ENCODE measurements at regions not wholly inside any gene's neighbourhood (a gene's known extent, or its start where the extent isn't known, plus 50 kb on each side); places are given as distances from the start of the nearest gene placed in this dataset.
"Not testable (repeated sequence)": the region's sequence is repeated elsewhere in the genome, so short reads cannot be mapped to it uniquely, and the experiment has no call there.

GRCh38 chr13:90256746-90257145, 1090.7 kb upstream of the MIR17HG start:
- Histone ChIP-seq H3K4me3 (ENCODE audit: low read depth in 1 of 3, low read length in 3 of 3) (no peak overlapping the region), H3K27me3 (ENCODE audit: control insufficient read depth in 3 of 3, insufficient read depth in 3 of 3, low read length in 3 of 3) (no peaks in the 10 kb centered on the region), H3K4me1 (ENCODE audit: control insufficient read depth in 3 of 3, insufficient read depth in 2 of 3, low read depth in 1 of 3, low read length in 2 of 3) (no peaks in the 10 kb centered on the region), H3K36me3 (ENCODE audit: control insufficient read depth in 3 of 3, insufficient read depth in 2 of 3, low read depth in 1 of 3, low read length in 3 of 3) (no peaks in the 10 kb centered on the region), H3K9me3 (ENCODE audit: control insufficient read depth in 2 of 2, insufficient read depth in 1 of 2, low read depth in 1 of 2, low read length in 1 of 2) (peaks cover 0 to 8% of the 10 kb centered on the region in 2 donors), H3K27ac (ENCODE audit: low read depth in 1 of 3, low read length in 2 of 3) (no peak overlapping the region)
- FAIRE-seq (no peak), DNase-seq (no peak)
- WGBS, 3 donors: 77 to 85% (median 79%) methylated on average over 2 of the region's 2 CpGs

DNA sequence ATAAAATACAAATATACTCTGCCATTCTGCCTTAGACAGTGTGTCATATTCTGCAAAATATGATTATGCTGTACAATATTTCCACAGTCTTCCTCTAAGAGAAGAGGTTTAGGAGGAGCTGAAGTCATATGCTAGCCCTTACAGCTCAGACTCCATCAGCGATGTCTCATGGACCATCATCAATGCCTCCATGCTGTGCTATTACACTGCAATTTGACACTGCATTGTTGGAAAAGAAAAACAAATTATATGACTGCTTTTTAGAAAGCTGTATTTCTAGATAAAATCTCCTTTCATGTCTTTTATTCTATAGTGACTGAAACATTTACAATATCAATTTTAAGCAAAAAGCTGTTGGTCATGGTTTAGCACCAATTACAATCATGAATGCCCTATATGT, 1089.4 kb upstream of the MIR17HG start:
- Histone ChIP-seq H3K27ac (ENCODE audit: low read depth in 1 of 3, low read length in 2 of 3) (no peak overlapping the region), H3K36me3 (ENCODE audit: control insufficient read depth in 3 of 3, insufficient read depth in 2 of 3, low read depth in 1 of 3, low read length in 3 of 3) (no peaks in the 10 kb centered on the region), H3K4me3 (ENCODE audit: low read depth in 1 of 3, low read length in 3 of 3) (no peak overlapping the region), H3K4me1 (ENCODE audit: control insufficient read depth in 3 of 3, insufficient read depth in 2 of 3, low read depth in 1 of 3, low read length in 2 of 3) (no peaks in the 10 kb centered on the region), H3K9me3 (ENCODE audit: control insufficient read depth in 2 of 2, insufficient read depth in 1 of 2, low read depth in 1 of 2, low read length in 1 of 2) (peaks cover 0 to 3% of the 10 kb centered on the region in 2 donors), H3K27me3 (ENCODE audit: control insufficient read depth in 3 of 3, insufficient read depth in 3 of 3, low read length in 3 of 3) (no peaks in the 10 kb centered on the region)
- no peak for DNase-seq
- FAIRE-seq: no peak
- 92 to 100% (median 98%) methylated on average over 1 of the region's 1 CpG for WGBS, 3 donors

GRCh38 chr13:90261343-90261742, 1086.1 kb upstream of the MIR17HG start:
- Histone ChIP-seq H3K36me3 (ENCODE audit: control insufficient read depth in 3 of 3, insufficient read depth in 2 of 3, low read depth in 1 of 3, low read length in 3 of 3) (no peaks in the 10 kb centered on the region), H3K27me3 (ENCODE audit: control insufficient read depth in 3 of 3, insufficient read depth in 3 of 3, low read length in 3 of 3) (no peaks in the 10 kb centered on the region), H3K9me3 (ENCODE audit: control insufficient read depth in 2 of 2, insufficient read depth in 1 of 2, low read depth in 1 of 2, low read length in 1 of 2) (no peaks in the 10 kb centered on the region), H3K27ac (ENCODE audit: low read depth in 1 of 3, low read length in 2 of 3) (no peak overlapping the region), H3K4me1 (ENCODE audit: control insufficient read depth in 3 of 3, insufficient read depth in 2 of 3, low read depth in 1 of 3, low read length in 2 of 3) (no peaks in the 10 kb centered on the region), H3K4me3 (ENCODE audit: low read depth in 1 of 3, low read length in 3 of 3) (no peak overlapping the region)
- no peak for DNase-seq
- no peak for FAIRE-seq

DNA sequence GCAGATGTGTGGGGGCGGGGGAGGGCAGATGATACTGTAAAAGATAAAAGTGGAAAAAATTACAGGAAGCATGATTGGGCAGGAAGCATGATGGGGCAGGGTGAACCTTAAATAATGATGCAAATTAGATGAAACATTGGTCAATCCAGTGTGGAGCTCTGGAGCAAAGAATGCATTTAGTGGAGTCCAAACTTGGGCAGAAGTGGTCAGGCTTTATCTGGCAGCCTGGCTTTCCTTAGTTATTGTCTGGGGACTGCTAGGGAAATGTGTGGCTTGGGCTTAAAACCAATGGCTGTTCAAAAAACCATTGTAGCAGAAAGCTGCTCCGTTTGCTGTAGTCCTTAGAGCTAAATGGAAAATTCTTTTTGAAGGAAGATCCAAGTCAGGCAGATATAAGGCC, 1077.3 kb upstream of the MIR17HG start:
- 66 to 87% (median 80%) methylated on average over 2 of the region's 2 CpGs for WGBS, 3 donors
- H3K36me3 ChIP-seq (ENCODE audit: control insufficient read depth in 3 of 3, insufficient read depth in 2 of 3, low read depth in 1 of 3, low read length in 3 of 3): no peaks in the 10 kb centered on the region
- no peaks in the 10 kb centered on the region for H3K9me3 ChIP-seq (ENCODE audit: control insufficient read depth in 2 of 2, insufficient read depth in 1 of 2, low read depth in 1 of 2, low read length in 1 of 2)
- no peak overlapping the region for H3K27ac ChIP-seq (ENCODE audit: low read depth in 1 of 3, low read length in 2 of 3)
- DNase-seq (no peak), FAIRE-seq (no peak)
- H3K27me3 ChIP-seq (ENCODE audit: control insufficient read depth in 3 of 3, insufficient read depth in 3 of 3, low read length in 3 of 3): no peaks in the 10 kb centered on the region
- no peaks in the 10 kb centered on the region for H3K4me1 ChIP-seq (ENCODE audit: control insufficient read depth in 3 of 3, insufficient read depth in 2 of 3, low read depth in 1 of 3, low read length in 2 of 3)
- no peak overlapping the region for H3K4me3 ChIP-seq (ENCODE audit: low read depth in 1 of 3, low read length in 3 of 3)

DNA sequence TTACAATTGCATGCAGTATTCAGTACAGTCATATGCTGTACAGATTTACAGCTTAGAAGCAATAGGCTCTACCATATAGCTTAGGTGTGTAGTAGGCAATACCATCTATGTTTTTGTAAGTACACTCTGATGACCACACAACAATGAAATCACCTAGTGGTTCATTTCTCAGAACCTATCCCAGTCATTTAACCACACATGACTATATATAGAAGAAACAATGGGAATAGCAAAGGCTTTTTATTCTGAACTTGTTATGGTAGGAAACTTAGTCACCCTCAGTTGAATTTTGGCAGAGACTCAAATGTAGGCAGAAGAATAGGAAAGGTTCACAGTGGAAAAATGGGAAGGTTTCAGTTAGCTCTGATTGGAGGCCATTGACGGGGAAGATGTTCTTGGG, 1075.1 kb upstream of the MIR17HG start:
- FAIRE-seq: no peak
- Histone ChIP-seq H3K4me3 (ENCODE audit: low read depth in 1 of 3, low read length in 3 of 3) (no peak overlapping the region), H3K27ac (ENCODE audit: low read depth in 1 of 3, low read length in 2 of 3) (no peak overlapping the region), H3K9me3 (ENCODE audit: control insufficient read depth in 2 of 2, insufficient read depth in 1 of 2, low read depth in 1 of 2, low read length in 1 of 2) (no peaks in the 10 kb centered on the region), H3K4me1 (ENCODE audit: control insufficient read depth in 3 of 3, insufficient read depth in 2 of 3, low read depth in 1 of 3, low read length in 2 of 3) (no peaks in the 10 kb centered on the region), H3K27me3 (ENCODE audit: control insufficient read depth in 3 of 3, insufficient read depth in 3 of 3, low read length in 3 of 3) (no peaks in the 10 kb centered on the region), H3K36me3 (ENCODE audit: control insufficient read depth in 3 of 3, insufficient read depth in 2 of 3, low read depth in 1 of 3, low read length in 3 of 3) (no peaks in the 10 kb centered on the region)
- no peak for DNase-seq
- 91 to 93% (median 92%) methylated on average over 1 of the region's 1 CpG for WGBS, 3 donors

DNA sequence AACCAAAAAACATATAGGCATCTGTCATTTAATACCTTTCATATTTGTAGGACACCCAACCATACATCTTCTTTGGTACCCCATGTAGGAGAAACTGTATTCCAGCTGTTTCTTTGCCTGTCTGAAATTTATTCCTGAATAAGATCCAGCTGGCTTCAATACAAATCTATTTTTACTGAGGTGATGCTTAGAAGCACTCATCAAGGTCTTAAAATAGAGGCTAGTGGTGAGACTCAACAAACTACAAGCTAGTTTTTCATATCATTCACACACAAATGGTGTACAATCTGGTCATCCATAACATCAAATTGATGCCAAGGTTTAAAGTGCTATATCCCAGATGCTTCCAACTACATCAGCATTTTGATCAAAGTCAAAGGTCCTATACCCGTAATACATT, 1071.3 kb upstream of the MIR17HG start:
- H3K27ac ChIP-seq (ENCODE audit: low read depth in 1 of 3, low read length in 2 of 3): no peak overlapping the region
- no peaks in the 10 kb centered on the region for H3K27me3 ChIP-seq (ENCODE audit: control insufficient read depth in 3 of 3, insufficient read depth in 3 of 3, low read length in 3 of 3)
- no peaks in the 10 kb centered on the region for H3K9me3 ChIP-seq (ENCODE audit: control insufficient read depth in 2 of 2, insufficient read depth in 1 of 2, low read depth in 1 of 2, low read length in 1 of 2)
- no peaks in the 10 kb centered on the region for H3K4me1 ChIP-seq (ENCODE audit: control insufficient read depth in 3 of 3, insufficient read depth in 2 of 3, low read depth in 1 of 3, low read length in 2 of 3)
- WGBS, 3 donors: 28 to 69% (median 51%) methylated on average over 1 of the region's 1 CpG
- no peaks in the 10 kb centered on the region for H3K36me3 ChIP-seq (ENCODE audit: control insufficient read depth in 3 of 3, insufficient read depth in 2 of 3, low read depth in 1 of 3, low read length in 3 of 3)
- no peak overlapping the region for H3K4me3 ChIP-seq (ENCODE audit: low read depth in 1 of 3, low read length in 3 of 3)
- FAIRE-seq: no peak
- no peak for DNase-seq

GRCh38 chr13:90278231-90278630, 1069.3 kb upstream of the MIR17HG start:
- not testable (repeated sequence) for H3K4me1 ChIP-seq (ENCODE audit: control insufficient read depth in 3 of 3, insufficient read depth in 2 of 3, low read depth in 1 of 3, low read length in 2 of 3); DNase-seq; H3K4me3 ChIP-seq (ENCODE audit: low read depth in 1 of 3, low read length in 3 of 3); H3K27ac ChIP-seq (ENCODE audit: low read depth in 1 of 3, low read length in 2 of 3); H3K27me3 ChIP-seq (ENCODE audit: control insufficient read depth in 3 of 3, insufficient read depth in 3 of 3, low read length in 3 of 3); H3K9me3 ChIP-seq (ENCODE audit: control insufficient read depth in 2 of 2, insufficient read depth in 1 of 2, low read depth in 1 of 2, low read length in 1 of 2); FAIRE-seq; H3K36me3 ChIP-seq (ENCODE audit: control insufficient read depth in 3 of 3, insufficient read depth in 2 of 3, low read depth in 1 of 3, low read length in 3 of 3)
- 86 to 93% (median 87%) methylated on average over 3 of the region's 3 CpGs for WGBS, 3 donors

DNA sequence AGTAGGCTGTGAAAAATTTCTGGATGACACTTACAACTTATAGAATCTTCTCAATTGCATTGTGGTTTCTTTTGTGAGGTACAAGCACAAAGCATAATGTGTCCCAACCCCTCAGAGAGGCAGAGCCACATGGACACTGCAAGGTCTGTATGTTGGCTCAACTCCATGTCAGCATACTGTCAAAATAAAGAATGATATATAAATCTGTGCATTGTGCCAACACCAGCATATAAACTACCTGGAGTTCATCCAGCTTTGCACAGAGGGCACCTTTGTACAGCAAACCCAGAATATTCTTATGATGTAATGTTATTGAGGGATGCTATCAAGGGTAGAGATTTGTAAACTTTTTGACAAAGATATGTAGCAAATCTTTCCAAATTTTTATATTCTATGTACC, 1065.8 kb upstream of the MIR17HG start:
- DNase-seq (no peak), FAIRE-seq (no peak)
- no peak overlapping the region for H3K4me3 ChIP-seq (ENCODE audit: low read depth in 1 of 3, low read length in 3 of 3)
- H3K9me3 ChIP-seq (ENCODE audit: control insufficient read depth in 2 of 2, insufficient read depth in 1 of 2, low read depth in 1 of 2, low read length in 1 of 2): no peaks in the 10 kb centered on the region
- no peaks in the 10 kb centered on the region for H3K36me3 ChIP-seq (ENCODE audit: control insufficient read depth in 3 of 3, insufficient read depth in 2 of 3, low read depth in 1 of 3, low read length in 3 of 3)
- no peak overlapping the region for H3K27ac ChIP-seq (ENCODE audit: low read depth in 1 of 3, low read length in 2 of 3)
- H3K4me1 ChIP-seq (ENCODE audit: control insufficient read depth in 3 of 3, insufficient read depth in 2 of 3, low read depth in 1 of 3, low read length in 2 of 3): no peaks in the 10 kb centered on the region
- no peaks in the 10 kb centered on the region for H3K27me3 ChIP-seq (ENCODE audit: control insufficient read depth in 3 of 3, insufficient read depth in 3 of 3, low read length in 3 of 3)

GRCh38 chr13:90287521-90287920, 1060.0 kb upstream of the MIR17HG start:
- Histone ChIP-seq H3K9me3 (ENCODE audit: control insufficient read depth in 2 of 2, insufficient read depth in 1 of 2, low read depth in 1 of 2, low read length in 1 of 2) (no peaks in the 10 kb centered on the region), H3K36me3 (ENCODE audit: control insufficient read depth in 3 of 3, insufficient read depth in 2 of 3, low read depth in 1 of 3, low read length in 3 of 3) (no peaks in the 10 kb centered on the region), H3K4me1 (ENCODE audit: control insufficient read depth in 3 of 3, insufficient read depth in 2 of 3, low read depth in 1 of 3, low read length in 2 of 3) (no peaks in the 10 kb centered on the region), H3K4me3 (ENCODE audit: low read depth in 1 of 3, low read length in 3 of 3) (no peak overlapping the region), H3K27ac (ENCODE audit: low read depth in 1 of 3, low read length in 2 of 3) (no peak overlapping the region), H3K27me3 (ENCODE audit: control insufficient read depth in 3 of 3, insufficient read depth in 3 of 3, low read length in 3 of 3) (no peaks in the 10 kb centered on the region)
- 91 to 94% (median 91%) methylated on average over 8 of the region's 8 CpGs for WGBS, 3 donors
- DNase-seq (no peak), FAIRE-seq (no peak)

Data from small intestine (tissue), 7 donors.